Stromal cell of bone marrow (primary cell): ENCODE measurements at regions not wholly inside any gene's neighbourhood (a gene's known extent, or its start where the extent isn't known, plus 50 kb on each side); places are given as distances from the start of the nearest gene placed in this dataset.

Experiments
- DNase-seq: peaks from one replicate; pipeline ENCODE4 v3.0.0-alpha.2; 2012; ENCODE audit warnings: low read depth

DNA sequence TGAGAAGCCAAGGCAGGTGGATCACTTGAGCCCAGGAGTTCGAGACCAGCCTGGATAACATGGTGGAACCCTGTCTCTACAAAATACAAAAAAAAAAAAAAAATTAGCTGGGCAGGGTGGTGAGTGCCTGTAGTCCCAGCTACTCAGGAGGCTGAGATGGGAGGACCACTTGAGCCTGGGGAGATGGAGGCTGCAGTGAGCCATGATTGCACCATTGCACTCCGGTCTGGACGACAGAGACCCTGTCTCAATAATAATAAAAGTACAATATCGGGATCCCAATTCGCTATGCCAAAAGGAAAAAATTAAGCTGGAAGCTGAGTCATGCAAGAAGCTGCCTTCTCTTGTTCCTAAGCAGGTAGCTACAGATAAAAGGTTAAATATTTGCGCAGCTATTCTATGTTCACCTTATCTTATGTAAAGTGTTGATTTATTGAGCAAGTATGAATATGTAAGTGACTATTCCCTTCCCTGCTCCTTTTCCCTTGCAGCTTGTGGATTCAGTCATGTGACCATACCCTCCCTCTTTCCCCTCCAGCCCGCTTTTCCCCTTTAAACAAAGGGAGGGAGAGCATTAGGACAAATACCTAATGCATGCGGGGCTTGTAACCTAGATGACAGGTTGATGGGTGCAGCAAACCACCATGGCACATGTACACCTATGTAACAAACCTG is 112.0 kb downstream of the LITAF start:
- no peak for DNase-seq

DNA sequence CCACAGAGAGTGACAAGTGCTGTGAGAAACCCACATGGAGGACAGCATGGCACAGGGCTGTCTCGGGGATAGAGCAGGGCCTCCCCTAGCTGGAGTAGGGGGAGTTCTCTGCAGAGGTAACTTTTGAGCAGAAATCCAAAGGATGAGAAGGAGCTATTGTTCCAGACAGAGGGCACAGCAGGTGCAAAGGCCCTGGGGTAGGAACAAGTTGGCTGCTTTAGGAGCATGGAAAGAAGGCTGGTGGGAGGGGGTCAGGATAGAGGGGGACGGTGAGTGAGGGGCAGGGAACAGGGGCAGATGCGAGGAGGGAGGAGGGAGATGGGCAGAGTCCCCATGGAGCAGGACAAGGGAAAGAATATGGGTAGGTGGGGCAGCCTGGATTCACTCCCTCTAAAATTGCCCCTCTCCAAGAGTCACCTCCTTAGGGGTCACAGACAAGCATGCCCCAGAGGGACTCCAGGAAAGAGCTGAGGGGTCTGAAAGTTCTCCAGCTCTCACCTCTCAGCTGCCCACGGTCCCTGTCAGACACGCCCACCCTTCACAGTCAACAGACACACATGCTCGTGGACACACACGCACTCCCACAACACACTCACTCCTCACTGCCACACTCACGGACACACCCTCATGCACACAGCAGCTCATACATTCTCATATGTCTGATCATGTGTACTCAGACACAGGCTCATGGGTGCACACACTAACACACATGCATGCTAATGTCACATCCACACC is 110.7 kb downstream of the LITAF start:
- no peak for DNase-seq

DNA sequence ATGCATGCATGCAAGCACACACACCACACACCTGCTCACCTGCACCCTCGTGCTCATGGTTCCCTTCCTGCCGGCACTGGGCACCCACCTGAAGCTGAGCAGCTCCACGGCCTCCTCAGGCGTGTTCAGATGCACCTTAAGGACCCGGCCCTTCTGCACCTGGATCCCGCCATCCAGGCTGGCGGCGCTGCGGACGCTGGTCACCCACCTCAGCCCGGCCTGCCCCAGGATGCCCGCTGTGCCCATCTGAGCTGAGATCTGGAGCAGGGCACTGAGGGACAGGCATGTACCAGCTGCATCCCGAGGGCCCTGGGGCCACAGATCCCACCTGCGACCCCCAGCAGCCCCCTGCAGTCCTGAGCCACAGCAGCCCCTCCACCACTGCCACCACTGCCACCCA is 110.0 kb downstream of the LITAF start:
- DNase-seq, result no peak

DNA sequence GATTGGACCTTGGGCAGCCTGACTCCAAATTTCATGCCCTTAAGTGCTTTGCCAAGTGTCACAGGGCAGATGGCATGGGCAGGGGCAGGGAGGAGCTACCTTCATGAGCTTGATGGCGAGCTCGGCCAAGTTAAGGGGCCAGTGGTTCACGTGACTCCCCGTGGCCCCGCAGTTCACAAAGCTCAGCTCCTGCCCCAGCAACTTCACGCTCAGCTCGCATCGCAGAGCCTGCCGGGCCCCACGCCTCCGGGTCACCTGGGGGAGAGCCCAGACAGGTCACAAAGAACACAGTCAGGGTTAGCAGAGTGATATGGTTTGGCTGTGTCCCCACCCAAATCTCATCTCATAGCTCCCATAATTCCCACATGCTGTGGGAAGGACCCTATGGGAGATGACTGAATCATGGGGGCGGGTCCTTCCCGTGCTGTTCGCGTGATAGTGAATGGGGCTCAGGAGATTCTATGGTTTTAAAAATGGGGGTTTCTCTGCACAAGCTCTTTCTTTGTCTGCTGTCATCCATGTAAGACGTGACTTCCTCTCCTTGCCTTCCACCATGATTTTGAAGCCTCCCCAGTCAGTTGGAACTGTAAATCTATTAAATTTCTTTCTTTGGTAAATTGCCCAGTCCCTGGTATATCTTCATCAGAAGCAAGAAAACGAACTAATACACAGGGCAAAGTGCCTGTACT is 108.1 kb downstream of the LITAF start:
- no peak for DNase-seq

GRCh38 chr16:11479916-11480315 is 106.8 kb downstream of the LITAF start:
- DNase-seq, result no peak

GRCh38 chr16:11480634-11481033 is 106.1 kb downstream of the LITAF start:
- DNase-seq, result no peak

- no peak for DNase-seq
These were observed 104.7 kb downstream of the LITAF start for GRCh38 chr16:11481987-11482386.

GRCh38 chr16:11482946-11483748 is 103.6 kb downstream of the LITAF start:
- no peak for DNase-seq

- peak; percentile 50 for DNase-seq
These were observed 101.9 kb downstream of the LITAF start for GRCh38 chr16:11484691-11485258.

DNA sequence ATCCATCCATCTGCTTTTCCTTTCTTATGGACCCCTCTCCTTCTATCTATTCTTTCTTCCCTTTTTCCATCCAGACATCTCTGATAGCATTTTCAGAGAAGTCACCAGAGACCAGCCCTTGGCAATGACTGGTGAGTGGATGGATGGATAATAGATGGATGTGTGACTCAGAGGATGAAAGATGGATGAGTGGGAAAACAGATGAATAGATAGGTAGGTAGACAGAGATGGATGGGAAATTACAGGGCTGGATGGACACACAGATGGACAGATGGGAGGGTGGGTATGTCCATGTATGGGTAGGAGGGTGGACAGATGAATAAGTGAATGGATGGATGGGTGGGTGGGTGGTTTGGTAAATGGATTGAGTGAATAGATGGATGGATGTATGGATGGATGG is 101.0 kb downstream of the LITAF start:
- DNase-seq, result no peak

DNA sequence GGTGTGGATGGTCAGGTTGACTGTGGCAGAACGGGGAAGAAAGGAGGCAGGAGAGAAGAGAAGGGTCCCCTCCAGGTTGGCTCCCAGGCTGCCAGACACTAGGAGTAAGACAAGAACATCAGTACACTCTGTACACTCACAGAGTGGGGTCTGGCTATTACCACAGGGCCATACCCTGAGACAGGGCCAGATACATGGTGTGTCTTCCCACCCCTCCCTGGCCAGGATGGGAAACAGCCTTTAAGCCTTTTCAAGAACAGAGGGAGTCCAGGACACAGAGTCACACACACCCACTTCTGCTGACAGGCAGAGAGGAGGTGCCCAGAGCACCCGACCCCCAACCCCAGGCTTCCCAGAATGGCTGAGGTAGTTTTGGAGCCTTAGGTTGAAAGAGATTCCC is 99.4 kb downstream of the LITAF start:
- DNase-seq, result no peak

- no peak for DNase-seq
These were observed 98.4 kb downstream of the LITAF start for GRCh38 chr16:11488304-11488703.

DNA sequence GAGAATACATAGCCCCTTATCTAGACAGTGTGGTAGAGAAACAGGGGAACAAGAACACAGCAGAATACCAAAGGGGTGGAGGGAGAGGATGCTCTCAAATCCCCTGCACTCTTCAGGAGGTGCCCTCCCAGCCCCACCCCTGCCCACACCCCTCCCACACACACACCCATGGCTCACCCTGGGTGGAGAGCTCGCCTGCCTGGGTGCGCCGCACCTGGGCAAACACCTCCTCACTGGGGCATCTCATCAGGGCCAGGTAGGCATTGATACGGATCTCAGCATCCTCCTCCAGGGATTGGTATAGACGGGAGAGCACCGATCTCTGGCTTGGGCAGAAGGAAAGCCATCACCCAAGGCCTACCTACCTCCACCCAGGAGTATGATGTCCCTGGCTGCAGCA is 95.2 kb downstream of the LITAF start:
- DNase-seq, result no peak

DNA sequence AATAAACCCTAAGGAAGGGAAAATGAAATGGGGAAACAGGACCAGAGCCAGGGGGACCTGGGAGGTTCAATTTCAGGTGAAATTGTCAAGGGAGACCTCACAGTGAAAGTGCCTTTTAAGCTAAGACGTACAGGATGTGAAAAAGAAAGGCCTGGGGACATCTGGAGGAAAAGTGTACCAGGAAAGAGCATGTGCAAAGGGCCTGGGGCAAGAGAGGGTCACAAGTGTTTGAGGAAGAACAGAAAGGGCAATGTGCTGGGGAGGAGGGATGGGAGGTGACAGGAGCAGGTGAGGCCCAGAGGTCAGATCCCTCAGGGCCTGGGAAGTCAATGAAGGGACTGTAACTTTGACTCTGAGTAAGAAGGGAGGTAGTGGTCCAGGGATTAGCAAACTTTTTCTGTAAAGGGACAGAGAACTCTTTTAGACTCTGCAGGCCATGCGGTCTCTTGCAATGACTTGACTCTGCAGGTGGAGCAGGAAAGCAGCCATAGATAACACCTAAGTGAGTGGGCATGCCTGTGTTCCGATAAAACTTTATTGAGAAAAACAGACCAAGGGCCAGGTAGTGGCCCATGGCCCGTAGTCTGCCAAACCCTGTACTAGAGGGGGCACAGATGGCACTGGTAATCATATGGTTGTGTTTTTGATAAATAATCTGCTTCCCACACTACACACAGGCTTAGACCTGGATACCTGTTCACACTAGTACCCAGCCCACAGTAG is 93.8 kb downstream of the LITAF start:
- DNase-seq, result no peak

DNA sequence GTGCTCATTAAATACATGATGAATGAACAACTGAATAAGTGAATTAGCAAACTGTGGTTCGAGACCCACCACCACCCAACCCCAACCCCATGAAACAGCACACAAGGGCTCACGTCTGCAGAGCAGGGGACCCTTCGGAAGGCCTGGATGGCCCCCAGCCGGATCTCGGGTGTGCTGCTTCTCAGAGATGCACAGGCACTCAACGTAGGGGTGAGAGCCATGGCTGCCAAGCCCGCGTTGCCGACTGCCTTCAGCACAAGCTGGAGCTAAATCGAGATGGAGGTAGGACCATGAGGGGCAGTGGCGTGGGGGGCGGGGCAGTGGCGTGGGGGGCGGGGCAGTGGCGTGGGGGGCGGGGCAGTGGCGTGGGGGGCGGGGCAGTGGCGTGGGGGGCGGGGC is 93.2 kb downstream of the LITAF start:
- DNase-seq, result no peak

DNA sequence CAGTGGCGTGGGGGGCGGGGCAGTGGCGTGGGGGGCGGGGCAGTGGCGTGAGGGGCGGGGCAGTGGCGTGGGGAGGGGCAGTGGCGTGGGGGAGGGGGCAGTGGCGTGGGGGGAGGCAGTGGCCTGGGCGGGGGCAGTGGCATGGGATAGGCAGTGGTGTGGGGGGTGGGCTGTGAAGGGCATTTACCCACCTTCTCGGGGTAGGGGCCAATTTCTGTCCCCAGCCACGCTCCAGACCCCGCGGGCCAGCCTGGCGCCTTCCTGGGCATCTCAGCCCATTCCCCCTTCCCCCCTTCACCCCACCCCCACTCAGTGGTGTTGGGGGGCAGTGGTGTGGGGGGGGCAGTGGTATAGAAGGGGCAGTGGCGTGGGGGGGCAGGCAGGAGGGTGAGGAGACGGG is 92.7 kb downstream of the LITAF start:
- no peak for DNase-seq

GRCh38 chr16:11494433-11494832 is 92.3 kb downstream of the LITAF start:
- no peak for DNase-seq

GRCh38 chr16:11495066-11495407 is 91.7 kb downstream of the LITAF start:
- no peak for DNase-seq
